OCI-LY1 (cell line): ENCODE measurements at regions not wholly inside any gene's neighbourhood (a gene's known extent, or its start where the extent isn't known, plus 50 kb on each side); places are given as distances from the start of the nearest gene placed in this dataset.

Experiments used
- H2AFZ ChIP-seq: fragments of 200-600 bp; sonication (generic), shearing (Covaris generic); 2 replicates; pipeline ENCODE4 v1.6.0; 2014; ENCODE audit warnings: antibody characterized with exemption, mild to moderate bottlenecking, low read length
- H3F3A ChIP-seq: fragments of 200-600 bp; sonication (generic), shearing (Covaris generic); 2 replicates; pipeline ENCODE4 v1.6.0; 2014; ENCODE audit warnings: mild to moderate bottlenecking, antibody characterized with exemption, low read length, moderate library complexity; ENCODE audit not compliant: insufficient read depth
- H3K27ac ChIP-seq: fragments of 200-600 bp; sonication (generic); 2 replicates; pipeline ENCODE4 v1.5.1; 2014; ENCODE audit warnings: low read length, mixed run types, mild to moderate bottlenecking, low read depth; ENCODE audit not compliant: poor library complexity, severe bottlenecking
- H3K27me3 ChIP-seq: fragments of 200-600 bp; sonication (generic); 2 replicates; pipeline ENCODE4 v1.6.0; 2014; ENCODE audit warnings: antibody characterized with exemption, mild to moderate bottlenecking, low read length, moderate library complexity; ENCODE audit not compliant: insufficient read depth
- H3K36me3 ChIP-seq: fragments of 200-600 bp; sonication (generic); 2 replicates; pipeline ENCODE4 v1.6.1; 2014; ENCODE audit warnings: mild to moderate bottlenecking, antibody characterized with exemption, low read length, moderate library complexity, mixed read lengths; ENCODE audit not compliant: insufficient read depth
- H3K4me1 ChIP-seq: fragments of 200-600 bp; sonication (generic); 2 replicates; pipeline ENCODE4 v1.5.1; 2014; ENCODE audit warnings: mild to moderate bottlenecking, low read length, moderate library complexity; ENCODE audit not compliant: insufficient read depth, severe bottlenecking
- H3K4me2 ChIP-seq: fragments of 200-600 bp; sonication (generic), shearing (Covaris generic); 2 replicates; pipeline ENCODE4 v1.6.1; 2014; ENCODE audit warnings: low read length
- H3K4me3 ChIP-seq: fragments of 200-600 bp; sonication (generic); 2 replicates; pipeline ENCODE4 v1.5.1; 2014; ENCODE audit warnings: low read length, low read depth, mild to moderate bottlenecking, mixed read lengths; ENCODE audit not compliant: poor library complexity, severe bottlenecking
- H3K79me2 ChIP-seq: fragments of 200-600 bp; shearing (Covaris generic); 2 replicates; pipeline ENCODE4 v1.6.1; 2016; ENCODE audit warnings: mixed run types, low read length, mixed read lengths; ENCODE audit not compliant: insufficient read depth
- H3K9ac ChIP-seq: fragments of 200-600 bp; sonication (generic), shearing (Covaris generic); 2 replicates; pipeline ENCODE4 v1.6.1; 2014; ENCODE audit warnings: mild to moderate bottlenecking, low read length, mixed read lengths
- H3K9me2 ChIP-seq: fragments of 200-600 bp; sonication (generic), shearing (Covaris generic); 2 replicates; pipeline ENCODE4 v1.6.1; 2014; ENCODE audit warnings: low read depth, mild to moderate bottlenecking, low read length, mixed read lengths
- H3K9me3 ChIP-seq: fragments of 200-600 bp; shearing (Covaris generic); 2 replicates; pipeline ENCODE4 v1.6.1; 2014; ENCODE audit warnings: low read length, mixed read lengths
- H4K20me1 ChIP-seq: fragments of 200-600 bp; sonication (generic), shearing (Covaris generic); 2 replicates; pipeline ENCODE4 v1.6.0; 2016; ENCODE audit warnings: mild to moderate bottlenecking, low read length; ENCODE audit not compliant: insufficient read depth
- CTCF ChIP-seq: fragments of 200-600 bp; sonication (generic), shearing (Covaris generic); IDR thresholded peaks from 2 replicates; pipeline ENCODE4 v1.5.1; 2017; ENCODE audit warnings: mild to moderate bottlenecking, antibody characterized with exemption, low read length, moderate library complexity, mixed read lengths
- EZH2 ChIP-seq: fragments of 200-600 bp; sonication (generic), shearing (Covaris generic); IDR thresholded peaks from 2 replicates; pipeline ENCODE4 v1.8.0; 2017; ENCODE audit warnings: borderline replicate concordance, mixed run types, mild to moderate bottlenecking, antibody characterized with exemption, low read length, moderate library complexity, mixed read lengths

GRCh38 chr4:181017038-181017437, 1226.2 kb upstream of the TENM3 start:
- Histone ChIP-seq H3K36me3 (no peaks in the 10 kb centered on the region), H3K9me3 (peaks cover 17% of the 10 kb centered on the region), H2AFZ (no peak overlapping the region), H3K9ac (no peak overlapping the region), H4K20me1 (no peaks in the 10 kb centered on the region), H3K4me3 (no peak overlapping the region), H3K27me3 (no peaks in the 10 kb centered on the region), H3F3A (no peaks in the 10 kb centered on the region), H3K27ac (no peak overlapping the region), H3K4me2 (no peak overlapping the region), H3K9me2 (no peaks in the 10 kb centered on the region), H3K79me2 (no peaks in the 10 kb centered on the region), H3K4me1 (no peaks in the 10 kb centered on the region)
- TF ChIP-seq CTCF (no peak), EZH2 (no peak)

- Histone ChIP-seq H3K27me3 (no peaks in the 10 kb centered on the region), H3K79me2 (no peaks in the 10 kb centered on the region), H3F3A (no peaks in the 10 kb centered on the region), H3K9me3 (peaks cover 16% of the 10 kb centered on the region), H2AFZ (no peak overlapping the region), H3K4me1 (no peaks in the 10 kb centered on the region), H3K36me3 (no peaks in the 10 kb centered on the region), H3K9me2 (no peaks in the 10 kb centered on the region), H3K9ac (no peak overlapping the region), H3K4me2 (no peak overlapping the region), H4K20me1 (no peaks in the 10 kb centered on the region), H3K4me3 (no peak overlapping the region), H3K27ac (no peak overlapping the region)
- TF ChIP-seq EZH2 (no peak), CTCF (no peak)
Measured at GRCh38 chr4:181018472-181018871, 1224.7 kb upstream of the TENM3 start.

GRCh38 chr4:181018913-181019312, 1224.3 kb upstream of the TENM3 start:
- Histone ChIP-seq H3K9me3 (peaks cover 12% of the 10 kb centered on the region), H3K4me3 (no peak overlapping the region), H4K20me1 (no peaks in the 10 kb centered on the region), H3K27ac (no peak overlapping the region), H3F3A (no peaks in the 10 kb centered on the region), H3K27me3 (no peaks in the 10 kb centered on the region), H3K9ac (no peak overlapping the region), H3K4me2 (no peak overlapping the region), H3K79me2 (no peaks in the 10 kb centered on the region), H3K9me2 (no peaks in the 10 kb centered on the region), H2AFZ (no peak overlapping the region), H3K4me1 (no peaks in the 10 kb centered on the region), H3K36me3 (no peaks in the 10 kb centered on the region)
- TF ChIP-seq EZH2: no peak
- no peak for TF ChIP-seq CTCF
